NCI-H1694 treated with DMSO at 0.1 percent for 48 hours (cell line): ENCODE measurements at regions not wholly inside any gene's neighbourhood (a gene's known extent, or its start where the extent isn't known, plus 50 kb on each side); places are given as distances from the start of the nearest gene placed in this dataset.
"Not testable (repeated sequence)": the region's sequence is repeated elsewhere in the genome, so short reads cannot be mapped to it uniquely, and the experiment has no call there.

Experiments used
- DNase-seq: peaks from one replicate; lab custom pipeline; 2025; lab: John Stamatoyannopoulos, UW

DNA sequence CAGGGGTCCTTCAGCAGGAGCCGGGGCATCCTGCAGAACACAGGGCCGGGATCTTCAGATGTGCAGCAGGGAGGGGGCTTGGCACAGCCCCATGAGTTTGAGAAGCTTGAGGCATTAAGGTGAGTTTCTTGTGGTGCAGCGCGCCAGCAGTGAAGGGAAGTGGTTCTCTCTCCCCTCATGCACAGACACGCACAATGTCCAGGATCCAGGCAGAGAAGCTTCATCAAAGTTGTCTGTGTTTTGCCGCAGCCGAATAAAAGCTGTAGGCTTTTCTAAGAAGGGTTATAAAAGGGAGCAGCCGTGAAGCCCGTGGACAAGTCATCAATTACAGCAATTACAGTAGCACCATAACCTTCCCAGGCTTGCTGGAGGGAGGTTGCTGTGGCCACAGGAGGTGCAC lies 491.0 kb upstream of the CDH4 start:
- DNase-seq = no peak

DNA sequence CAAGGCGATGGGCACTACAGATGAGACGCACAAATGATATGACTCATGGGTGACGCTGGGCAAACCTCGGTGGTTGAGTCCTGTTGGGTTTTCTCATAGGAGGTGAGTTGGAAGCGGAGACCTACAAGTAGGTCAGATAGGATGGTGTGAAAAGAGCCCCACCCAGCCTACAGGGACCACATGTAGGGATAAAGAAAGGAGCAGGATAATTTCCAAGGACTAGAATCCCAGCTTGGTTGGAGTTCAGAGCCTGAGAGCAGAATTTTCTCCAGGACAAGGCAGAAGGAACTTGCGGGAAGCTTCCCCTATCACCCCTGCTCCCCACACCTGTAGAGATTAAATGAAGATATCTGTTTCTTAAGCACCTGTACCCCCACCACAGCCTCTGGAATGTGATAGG lies 489.7 kb upstream of the CDH4 start:
- DNase-seq = no peak

- no peak for DNase-seq
Observed at GRCh38 chr20:60764328-60764727, 487.7 kb upstream of the CDH4 start.

DNA sequence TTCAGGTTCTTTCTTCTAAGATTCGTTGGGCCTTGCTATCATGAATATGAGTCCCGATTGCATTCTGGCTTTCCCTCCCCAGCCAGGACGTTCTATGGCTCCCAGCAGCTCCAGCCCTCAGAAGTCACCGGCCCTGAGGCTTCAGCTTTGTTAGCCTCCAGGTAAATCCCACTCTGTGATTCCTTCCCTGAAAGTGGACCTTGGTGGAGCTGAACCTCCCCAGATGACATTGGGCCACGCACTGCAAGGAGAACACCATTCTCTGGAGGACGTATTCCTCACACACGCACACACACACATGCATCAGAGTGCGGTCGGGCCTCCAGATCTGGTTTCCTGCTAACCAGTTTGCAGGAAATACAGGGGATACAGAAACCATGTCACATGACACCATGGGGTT lies 487.3 kb upstream of the CDH4 start:
- no peak for DNase-seq

GRCh38 chr20:60765821-60766403 lies 486.1 kb upstream of the CDH4 start:
- no peak for DNase-seq

DNA sequence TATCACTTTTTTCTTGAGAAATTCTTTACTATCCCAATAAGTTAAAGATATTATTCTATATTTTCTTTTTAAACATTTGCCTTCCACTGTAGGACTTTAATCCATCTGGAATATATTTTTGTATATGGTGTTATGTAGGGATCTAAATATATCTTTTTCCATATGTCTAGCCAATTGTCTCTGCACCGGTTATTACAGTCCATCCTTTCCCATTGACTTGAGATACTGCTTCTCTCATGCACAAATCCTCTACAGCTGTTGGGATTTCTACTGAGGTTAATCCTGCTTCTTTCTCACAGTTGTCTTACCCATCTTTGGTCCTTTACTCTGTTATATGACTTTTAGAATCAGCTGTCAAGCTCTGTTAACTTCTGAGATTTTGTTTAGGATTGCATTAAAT lies 483.8 kb upstream of the CDH4 start:
- no peak for DNase-seq

GRCh38 chr20:60780388-60781025 lies 471.6 kb upstream of the CDH4 start:
- no peak for DNase-seq

GRCh38 chr20:60782959-60783625 lies 469.0 kb upstream of the CDH4 start:
- DNase-seq = no peak

GRCh38 chr20:60785301-60785700 lies 466.8 kb upstream of the CDH4 start:
- no peak for DNase-seq

- DNase-seq = no peak
Observed at GRCh38 chr20:60785785-60786184, 466.3 kb upstream of the CDH4 start.

DNA sequence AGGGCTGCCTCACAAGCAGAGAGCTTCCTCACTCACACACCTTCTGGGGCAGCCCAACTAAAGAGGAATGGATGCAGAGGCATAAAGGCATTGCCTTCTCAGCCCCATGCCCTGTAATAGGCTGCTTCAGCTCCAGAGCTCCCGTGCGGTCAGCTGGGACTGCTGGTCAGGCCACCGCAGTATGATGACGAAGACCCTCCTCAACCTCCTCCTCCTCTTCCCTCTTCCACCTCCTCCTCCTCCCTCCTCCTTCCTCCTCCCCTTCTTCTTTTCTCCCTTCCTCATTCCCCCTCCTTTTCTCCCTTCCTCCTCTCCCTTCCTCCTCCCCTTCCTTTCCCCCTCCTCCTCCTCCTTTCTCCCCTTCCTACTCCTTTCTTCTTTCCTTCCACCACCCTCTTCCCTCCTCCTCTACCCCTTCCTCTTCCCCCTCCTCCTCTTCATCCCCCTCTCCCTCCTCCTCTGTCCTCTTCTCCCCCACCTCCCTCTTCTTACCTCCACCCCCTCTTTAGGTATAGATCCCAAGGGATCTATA lies 465.3 kb upstream of the CDH4 start:
- no peak for DNase-seq

DNA sequence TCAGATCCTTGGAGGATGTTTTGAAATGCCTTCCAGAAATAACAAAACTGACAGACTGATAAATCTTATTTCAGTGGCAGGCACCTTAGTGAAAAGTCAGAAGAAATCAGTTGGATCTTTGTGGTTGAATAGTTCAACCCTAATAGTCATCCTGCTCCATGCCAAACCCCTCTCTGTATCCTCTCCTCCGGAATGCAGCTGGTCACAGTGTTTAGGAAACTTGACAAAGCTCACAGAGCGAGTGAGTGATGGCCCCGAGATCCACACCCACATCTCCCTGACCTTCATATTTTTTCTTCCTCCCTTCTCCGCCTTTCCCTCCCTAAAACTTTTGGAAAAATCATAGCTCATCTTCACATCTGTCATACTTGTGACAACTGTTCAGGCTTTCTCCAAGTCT lies 464.8 kb upstream of the CDH4 start:
- DNase-seq = no peak

- DNase-seq = no peak
Observed at GRCh38 chr20:60788070-60788469, 464.0 kb upstream of the CDH4 start.

- no peak for DNase-seq
Observed at GRCh38 chr20:60789399-60789798, 462.7 kb upstream of the CDH4 start.

- DNase-seq = not testable (repeated sequence)
Observed at GRCh38 chr20:60790339-60790738, 461.7 kb upstream of the CDH4 start.

DNA sequence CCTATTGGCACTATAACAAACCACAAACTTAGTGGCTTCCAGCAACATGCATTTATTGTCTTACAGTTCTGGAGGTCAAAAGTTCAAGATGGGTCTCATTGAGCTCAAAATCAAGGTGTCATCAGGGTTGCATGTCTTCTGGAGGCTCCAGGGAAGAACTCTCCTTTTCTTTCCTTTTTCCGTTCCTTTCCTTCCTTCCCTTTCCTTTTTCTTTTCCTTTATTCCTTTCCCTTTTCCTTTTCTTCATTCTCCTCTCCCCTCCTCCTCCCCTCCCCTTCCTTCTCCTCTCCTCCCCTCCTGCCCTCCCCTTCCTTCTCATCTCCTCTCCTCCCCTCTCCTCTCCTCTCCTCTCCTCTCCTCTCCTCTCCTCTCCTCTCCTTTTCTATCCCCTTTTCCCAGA lies 460.2 kb upstream of the CDH4 start:
- no peak for DNase-seq

- DNase-seq = no peak
Observed at GRCh38 chr20:60792941-60793340, 459.1 kb upstream of the CDH4 start.

- no peak for DNase-seq
Observed at GRCh38 chr20:60794674-60795073, 457.4 kb upstream of the CDH4 start.

DNA sequence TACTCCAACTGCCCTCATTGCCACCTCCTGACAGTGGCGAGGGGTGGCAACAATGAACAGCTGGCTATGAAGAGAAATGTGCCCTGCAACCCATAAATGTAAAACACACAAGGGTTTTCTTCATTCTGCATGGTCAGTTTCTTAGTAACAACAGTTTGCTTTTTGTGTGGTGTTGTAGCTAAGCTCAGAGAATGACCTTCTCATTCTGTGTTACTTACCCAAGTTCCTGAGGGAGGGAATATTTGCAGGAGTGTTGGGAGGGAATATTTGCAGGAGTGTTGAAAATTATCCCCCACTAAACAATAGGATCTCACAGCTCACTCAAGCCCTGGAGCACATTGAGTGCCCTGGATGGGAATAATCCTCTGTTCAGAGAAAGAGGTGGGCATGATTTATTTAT lies 456.4 kb upstream of the CDH4 start:
- DNase-seq = no peak

GRCh38 chr20:60800185-60800584 lies 451.9 kb upstream of the CDH4 start:
- DNase-seq = no peak

DNA sequence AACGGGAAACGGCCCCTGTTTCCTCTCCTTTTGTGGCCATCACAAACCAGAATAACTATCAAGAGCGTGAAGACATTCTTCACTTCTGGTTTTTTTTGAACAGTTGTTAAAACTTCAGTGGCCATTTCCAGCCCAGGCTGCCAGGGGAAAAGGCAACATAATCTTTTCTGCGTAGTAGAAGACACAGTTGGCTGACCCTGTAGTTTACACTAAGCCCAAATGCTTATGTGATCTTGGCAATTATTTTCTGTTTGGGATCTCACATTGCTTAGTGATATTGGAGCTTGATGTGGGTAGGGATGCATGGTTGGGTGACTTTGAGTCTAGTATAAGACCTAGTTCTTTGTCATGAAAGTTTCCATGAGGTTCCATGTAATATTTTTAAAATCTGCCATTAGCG lies 449.4 kb upstream of the CDH4 start:
- no peak for DNase-seq

DNA sequence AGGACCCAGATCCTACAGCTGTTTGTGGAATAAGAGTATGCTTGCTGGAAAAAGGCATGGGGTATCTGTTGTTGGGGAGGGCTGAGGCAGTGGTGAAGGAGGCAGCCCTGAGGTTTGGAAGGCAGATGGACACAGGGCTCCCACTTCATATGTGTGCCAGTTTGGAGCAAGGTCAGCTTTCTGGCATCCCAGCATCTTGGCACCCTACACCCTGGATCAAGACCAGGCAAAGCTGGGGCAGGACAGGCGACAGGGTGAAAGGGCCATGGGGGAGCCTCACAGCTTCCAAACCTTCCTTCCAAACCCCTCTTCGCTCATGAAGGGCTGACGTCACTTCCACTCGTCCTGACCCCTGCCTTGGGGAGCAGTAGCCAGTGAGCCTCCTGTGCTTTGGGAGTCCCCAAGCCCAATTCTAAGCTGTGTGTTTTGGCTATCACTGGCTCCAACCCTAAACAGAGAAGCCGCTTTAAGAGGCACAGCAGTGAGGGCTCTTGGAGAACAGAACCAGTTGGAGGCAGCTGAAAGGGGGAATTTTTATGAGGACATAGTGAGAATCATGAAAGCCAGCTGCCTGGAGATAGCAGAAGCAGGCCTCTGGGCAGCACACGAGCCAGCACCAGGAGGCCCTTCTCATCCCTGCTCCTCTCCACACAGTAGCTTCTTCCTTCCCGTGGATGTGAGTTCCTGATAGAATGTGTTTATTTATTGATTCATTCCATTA lies 448.6 kb upstream of the CDH4 start:
- no peak for DNase-seq
